GM23338 (cell line): ENCODE measurements at regions not wholly inside any gene's neighbourhood (a gene's known extent, or its start where the extent isn't known, plus 50 kb on each side); places are given as distances from the start of the nearest gene placed in this dataset.

Source experiments
- CREB1 ChIP-seq: fragments of 250-450 bp; sonication (Bioruptor Pico); IDR thresholded peaks from 2 replicates; pipeline ENCODE4 v1.5.0; 2020; ENCODE audit warnings: low read depth, mild to moderate bottlenecking, moderate library complexity
- EZH2 ChIP-seq: fragments of 200-600 bp; sonication (generic); IDR thresholded peaks from one replicate; pipeline ENCODE4 v1.8.0; 2017; ENCODE audit warnings: antibody characterized with exemption, mild to moderate bottlenecking, low read depth; ENCODE audit not compliant: unreplicated experiment
- EZH2phosphoT487 ChIP-seq: fragments of 200-600 bp; sonication (generic); IDR thresholded peaks from one replicate; pipeline ENCODE4 v1.8.1; 2018; ENCODE audit warnings: antibody characterized with exemption; ENCODE audit not compliant: unreplicated experiment
- NANOG ChIP-seq: IDR thresholded peaks from 2 replicates; pipeline ENCODE4 v1.6.1; 2016; ENCODE audit warnings: antibody characterized with exemption, borderline replicate concordance
- POLR2AphosphoS5 ChIP-seq: IDR thresholded peaks from 2 replicates; pipeline ENCODE4 v1.6.1; 2016; ENCODE audit warnings: antibody characterized with exemption, low read depth
- ZNF114 ChIP-seq: fragments of 250-450 bp; sonication (Bioruptor Pico); IDR thresholded peaks from 2 replicates; pipeline ENCODE4 v1.5.0; 2020; ENCODE audit warnings: mild to moderate bottlenecking, moderate library complexity
- ZNF331 ChIP-seq: fragments of 250-450 bp; sonication (Bioruptor Pico); IDR thresholded peaks from 2 replicates; pipeline ENCODE4 v1.5.0; 2020; ENCODE audit warnings: low read depth, mild to moderate bottlenecking, moderate library complexity
- TF ChIP-seq, protein P1 (sequence below), 2 experiments: fragments of 200-600 bp in 1 of 2; sonication (generic) in 1 of 2; conservative IDR thresholded peaks; 2 replicates each; pipeline versions ENCODE4 v1.5.1 to v1.6.1; 2016 to 2017; ENCODE audit warnings: antibody characterized with exemption in 2 of 2, low read depth in 2 of 2, mild to moderate bottlenecking in 2 of 2, moderate library complexity in 1 of 2
- TF ChIP-seq, protein P2 (sequence below): IDR thresholded peaks from one replicate; pipeline ENCODE4 v1.6.1; 2018; ENCODE audit warnings: antibody characterized with exemption; ENCODE audit not compliant: unreplicated experiment

- TF ChIP-seq, protein P1, sequence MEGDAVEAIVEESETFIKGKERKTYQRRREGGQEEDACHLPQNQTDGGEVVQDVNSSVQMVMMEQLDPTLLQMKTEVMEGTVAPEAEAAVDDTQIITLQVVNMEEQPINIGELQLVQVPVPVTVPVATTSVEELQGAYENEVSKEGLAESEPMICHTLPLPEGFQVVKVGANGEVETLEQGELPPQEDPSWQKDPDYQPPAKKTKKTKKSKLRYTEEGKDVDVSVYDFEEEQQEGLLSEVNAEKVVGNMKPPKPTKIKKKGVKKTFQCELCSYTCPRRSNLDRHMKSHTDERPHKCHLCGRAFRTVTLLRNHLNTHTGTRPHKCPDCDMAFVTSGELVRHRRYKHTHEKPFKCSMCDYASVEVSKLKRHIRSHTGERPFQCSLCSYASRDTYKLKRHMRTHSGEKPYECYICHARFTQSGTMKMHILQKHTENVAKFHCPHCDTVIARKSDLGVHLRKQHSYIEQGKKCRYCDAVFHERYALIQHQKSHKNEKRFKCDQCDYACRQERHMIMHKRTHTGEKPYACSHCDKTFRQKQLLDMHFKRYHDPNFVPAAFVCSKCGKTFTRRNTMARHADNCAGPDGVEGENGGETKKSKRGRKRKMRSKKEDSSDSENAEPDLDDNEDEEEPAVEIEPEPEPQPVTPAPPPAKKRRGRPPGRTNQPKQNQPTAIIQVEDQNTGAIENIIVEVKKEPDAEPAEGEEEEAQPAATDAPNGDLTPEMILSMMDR (conservative IDR thresholded peaks at IDR 0.05; ENCODE audit: low read depth in 2 of 2) = no peak
- TF ChIP-seq EZH2phosphoT487 (no peak), POLR2AphosphoS5 (no peak), EZH2 (no peak), ZNF331 (CRISPR knock-in tag) (no peak), CREB1 (CRISPR knock-in tag) (no peak), NANOG (no peak), ZNF114 (CRISPR knock-in tag) (no peak)
- TF ChIP-seq, protein P2, sequence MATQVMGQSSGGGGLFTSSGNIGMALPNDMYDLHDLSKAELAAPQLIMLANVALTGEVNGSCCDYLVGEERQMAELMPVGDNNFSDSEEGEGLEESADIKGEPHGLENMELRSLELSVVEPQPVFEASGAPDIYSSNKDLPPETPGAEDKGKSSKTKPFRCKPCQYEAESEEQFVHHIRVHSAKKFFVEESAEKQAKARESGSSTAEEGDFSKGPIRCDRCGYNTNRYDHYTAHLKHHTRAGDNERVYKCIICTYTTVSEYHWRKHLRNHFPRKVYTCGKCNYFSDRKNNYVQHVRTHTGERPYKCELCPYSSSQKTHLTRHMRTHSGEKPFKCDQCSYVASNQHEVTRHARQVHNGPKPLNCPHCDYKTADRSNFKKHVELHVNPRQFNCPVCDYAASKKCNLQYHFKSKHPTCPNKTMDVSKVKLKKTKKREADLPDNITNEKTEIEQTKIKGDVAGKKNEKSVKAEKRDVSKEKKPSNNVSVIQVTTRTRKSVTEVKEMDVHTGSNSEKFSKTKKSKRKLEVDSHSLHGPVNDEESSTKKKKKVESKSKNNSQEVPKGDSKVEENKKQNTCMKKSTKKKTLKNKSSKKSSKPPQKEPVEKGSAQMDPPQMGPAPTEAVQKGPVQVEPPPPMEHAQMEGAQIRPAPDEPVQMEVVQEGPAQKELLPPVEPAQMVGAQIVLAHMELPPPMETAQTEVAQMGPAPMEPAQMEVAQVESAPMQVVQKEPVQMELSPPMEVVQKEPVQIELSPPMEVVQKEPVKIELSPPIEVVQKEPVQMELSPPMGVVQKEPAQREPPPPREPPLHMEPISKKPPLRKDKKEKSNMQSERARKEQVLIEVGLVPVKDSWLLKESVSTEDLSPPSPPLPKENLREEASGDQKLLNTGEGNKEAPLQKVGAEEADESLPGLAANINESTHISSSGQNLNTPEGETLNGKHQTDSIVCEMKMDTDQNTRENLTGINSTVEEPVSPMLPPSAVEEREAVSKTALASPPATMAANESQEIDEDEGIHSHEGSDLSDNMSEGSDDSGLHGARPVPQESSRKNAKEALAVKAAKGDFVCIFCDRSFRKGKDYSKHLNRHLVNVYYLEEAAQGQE = no peak
These were observed 602.2 kb upstream of the ALCAM start for GRCh38 chr3:104764496-104764895.
